Prostate gland (tissue), 2 donors: ENCODE measurements at regions not wholly inside any gene's neighbourhood (a gene's known extent, or its start where the extent isn't known, plus 50 kb on each side); places are given as distances from the start of the nearest gene placed in this dataset.

Experiments used
- DNase-seq: peaks from one replicate; pipeline ENCODE4 v3.0.0-alpha.2; 2019; ENCODE audit warnings: low spot score
- H3K27ac ChIP-seq, 2 donors: fragments of 200-600 bp; sonication (generic); 2 replicates each; pipeline ENCODE4 v1.5.1; 2017 to 2019
- H3K27me3 ChIP-seq: fragments of 200-600 bp; sonication (generic); replicated peaks from 2 replicates; pipeline ENCODE4 v1.5.1; 2019; ENCODE audit not compliant: insufficient read depth
- H3K36me3 ChIP-seq, 2 donors: fragments of 200-600 bp; sonication (generic); 1 replicate in 1 of 2; 2 replicates in 1 of 2; pipeline versions ENCODE4 v1.5.1 to v1.8.1; 2017 to 2019
- H3K4me1 ChIP-seq: fragments of 200-600 bp; sonication (generic); replicated peaks from 2 replicates; pipeline ENCODE4 v1.5.1; 2019
- H3K4me3 ChIP-seq, 2 donors: fragments of 200-600 bp; sonication (generic); 2 replicates each; pipeline ENCODE4 v1.5.1; 2017 to 2019
- H3K9me3 ChIP-seq: fragments of 200-600 bp; sonication (generic); 2 replicates; pipeline ENCODE4 v1.5.1; 2017
- POLR2A ChIP-seq: fragments of 450-650 bp; IDR thresholded peaks from one replicate; pipeline ENCODE4 v1.6.1; 2016; ENCODE audit warnings: antibody characterized with exemption, mild to moderate bottlenecking
- POLR2AphosphoS5 ChIP-seq: sonication (generic); formaldehyde crosslinking; IDR thresholded peaks from one replicate; pipeline ENCODE4 v1.6.1; 2017; ENCODE audit warnings: antibody characterized with exemption
- WGBS: methylation state at CpG from one replicate; pipeline ENCODE4 v1.1.5; 2018; 5-methylcytosine and 5-hydroxymethylcytosine counted together
- intact Hi-C: fragments of 100-400 bp; cut with DNase I; formaldehyde crosslinking; loops from one replicate; pipeline ENCODE4 v1.14.2; 2022
- TF ChIP-seq, protein P1 (sequence below), 4 experiments: fragments of 200-600 bp in 2 of 4; fragments of 450-650 bp in 2 of 4; sonication (generic) in 2 of 4; IDR thresholded peaks; 1 replicate in 3 of 4; 2 replicates in 1 of 4; pipeline ENCODE4 v1.5.1; 2016 to 2019; ENCODE audit warnings: antibody characterized with exemption in 4 of 4, mild to moderate bottlenecking in 2 of 4, moderate library complexity in 2 of 4

DNA sequence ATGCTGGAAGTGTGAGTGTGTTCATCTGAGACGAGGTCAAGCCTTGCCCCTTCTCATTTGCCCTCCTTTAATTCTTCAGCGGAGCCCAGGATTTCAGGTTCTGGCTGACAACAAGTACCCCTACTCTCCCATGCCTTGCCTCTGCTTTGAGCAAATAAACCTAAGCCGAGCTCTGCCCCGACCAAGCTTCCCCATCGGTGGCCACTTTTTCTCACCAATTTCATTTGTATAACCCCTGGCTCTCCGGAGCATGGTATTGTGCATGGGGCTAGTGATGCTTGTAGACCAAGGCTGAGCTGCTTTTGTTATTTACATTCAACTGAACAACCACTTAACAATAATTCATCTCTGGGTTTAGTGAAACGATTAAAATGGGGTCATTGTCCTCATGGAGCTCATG lies 100.2 kb upstream of the RAB3GAP2 start:
- Histone ChIP-seq H3K27ac (no peak overlapping the region), H3K36me3 (no peaks in the 10 kb centered on the region), H3K9me3 (no peaks in the 10 kb centered on the region), H3K4me1 (no peaks in the 10 kb centered on the region), H3K4me3 (no peak overlapping the region), H3K27me3 (no peaks in the 10 kb centered on the region)
- DNase-seq = no peak
- TF ChIP-seq POLR2A = no peak
- TF ChIP-seq, protein P1, sequence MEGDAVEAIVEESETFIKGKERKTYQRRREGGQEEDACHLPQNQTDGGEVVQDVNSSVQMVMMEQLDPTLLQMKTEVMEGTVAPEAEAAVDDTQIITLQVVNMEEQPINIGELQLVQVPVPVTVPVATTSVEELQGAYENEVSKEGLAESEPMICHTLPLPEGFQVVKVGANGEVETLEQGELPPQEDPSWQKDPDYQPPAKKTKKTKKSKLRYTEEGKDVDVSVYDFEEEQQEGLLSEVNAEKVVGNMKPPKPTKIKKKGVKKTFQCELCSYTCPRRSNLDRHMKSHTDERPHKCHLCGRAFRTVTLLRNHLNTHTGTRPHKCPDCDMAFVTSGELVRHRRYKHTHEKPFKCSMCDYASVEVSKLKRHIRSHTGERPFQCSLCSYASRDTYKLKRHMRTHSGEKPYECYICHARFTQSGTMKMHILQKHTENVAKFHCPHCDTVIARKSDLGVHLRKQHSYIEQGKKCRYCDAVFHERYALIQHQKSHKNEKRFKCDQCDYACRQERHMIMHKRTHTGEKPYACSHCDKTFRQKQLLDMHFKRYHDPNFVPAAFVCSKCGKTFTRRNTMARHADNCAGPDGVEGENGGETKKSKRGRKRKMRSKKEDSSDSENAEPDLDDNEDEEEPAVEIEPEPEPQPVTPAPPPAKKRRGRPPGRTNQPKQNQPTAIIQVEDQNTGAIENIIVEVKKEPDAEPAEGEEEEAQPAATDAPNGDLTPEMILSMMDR (IDR thresholded peaks at IDR 0.05) = no peak
- no peak for TF ChIP-seq POLR2AphosphoS5
- intact Hi-C loops = no loop called here
- 76% methylated on average over 7 of the region's 7 CpGs for WGBS

GRCh38 chr1:220371324-220371723 lies 99.1 kb upstream of the RAB3GAP2 start:
- H3K27me3 ChIP-seq = no peaks in the 10 kb centered on the region
- TF ChIP-seq POLR2AphosphoS5 (no peak), POLR2A (no peak)
- TF ChIP-seq, protein P1 (IDR thresholded peaks at IDR 0.05) = no peak
- no peaks in the 10 kb centered on the region for H3K4me1 ChIP-seq
- no peak overlapping the region for H3K4me3 ChIP-seq
- H3K27ac ChIP-seq = no peak overlapping the region
- H3K9me3 ChIP-seq = no peaks in the 10 kb centered on the region
- H3K36me3 ChIP-seq = no peaks in the 10 kb centered on the region
- WGBS = 80% methylated on average over 4 of the region's 4 CpGs
- DNase-seq = no peak
- intact Hi-C loops = no loop called here

GRCh38 chr1:220370041-220370700 lies 97.9 kb upstream of the RAB3GAP2 start:
- H3K27me3 ChIP-seq = no peaks in the 10 kb centered on the region
- intact Hi-C loops = no loop called here
- H3K4me3 ChIP-seq = no peak overlapping the region
- no peak for TF ChIP-seq POLR2A
- no peak for TF ChIP-seq POLR2AphosphoS5
- TF ChIP-seq, protein P1 (IDR thresholded peaks at IDR 0.05) = no peak
- H3K4me1 ChIP-seq = no peaks in the 10 kb centered on the region
- no peak for DNase-seq
- H3K27ac ChIP-seq = no peak overlapping the region
- WGBS = 57% methylated on average over 5 of the region's 5 CpGs
- no peaks in the 10 kb centered on the region for H3K36me3 ChIP-seq
- no peaks in the 10 kb centered on the region for H3K9me3 ChIP-seq

- DNase-seq = no peak
- H3K27me3 ChIP-seq = no peaks in the 10 kb centered on the region
- 63% methylated on average over 3 of the region's 3 CpGs for WGBS
- no peaks in the 10 kb centered on the region for H3K9me3 ChIP-seq
- intact Hi-C loops = no loop called here
- no peak overlapping the region for H3K27ac ChIP-seq
- H3K4me1 ChIP-seq = no peaks in the 10 kb centered on the region
- no peak for TF ChIP-seq POLR2A
- TF ChIP-seq, protein P1 (IDR thresholded peaks at IDR 0.05) = no peak
- no peak for TF ChIP-seq POLR2AphosphoS5
- no peak overlapping the region for H3K4me3 ChIP-seq
- H3K36me3 ChIP-seq = no peaks in the 10 kb centered on the region
Observed at GRCh38 chr1:220369511-220369910, 97.3 kb upstream of the RAB3GAP2 start.
